ENCODE measurements at regions not wholly inside any gene's neighbourhood (a gene's known extent, or its start where the extent isn't known, plus 50 kb on each side); places are given as distances from the start of the nearest gene placed in this dataset.

- Mint-ChIP-seq H3K36me3 (ENCODE audit: low read depth) (no peaks in the 10 kb centered on the region), H3K9me3 (no peaks in the 10 kb centered on the region), H3K27me3 (ENCODE audit: low read depth) (no peaks in the 10 kb centered on the region), H3K27ac (ENCODE audit: unreplicated experiment) (no peak overlapping the region), H3K4me3 (no peak overlapping the region), H3K4me1 (peaks cover 7% of the 10 kb centered on the region)
- DNase-seq (ENCODE audit: low read depth, low spot score): no peak
- no peak for TF ChIP-seq CTCF (conservative IDR thresholded peaks at IDR 0.05)
Measured at GRCh38 chr12:91889910-91890309, 255.7 kb downstream of the BTG1 start.

- Mint-ChIP-seq H3K27me3 (ENCODE audit: low read depth) (no peaks in the 10 kb centered on the region), H3K4me1 (peaks cover 16% of the 10 kb centered on the region), H3K27ac (ENCODE audit: unreplicated experiment) (no peak overlapping the region), H3K4me3 (no peak overlapping the region), H3K9me3 (no peaks in the 10 kb centered on the region), H3K36me3 (ENCODE audit: low read depth) (no peaks in the 10 kb centered on the region)
- no peak for DNase-seq (ENCODE audit: low read depth, low spot score)
- no peak for TF ChIP-seq CTCF (conservative IDR thresholded peaks at IDR 0.05)
Measured at GRCh38 chr12:91889059-91889458, 256.6 kb downstream of the BTG1 start.

GRCh38 chr12:91887957-91888356 lies 257.7 kb downstream of the BTG1 start:
- no peak overlapping the region for H3K4me3 Mint-ChIP-seq
- DNase-seq (ENCODE audit: low read depth, low spot score): no peak
- H3K27me3 Mint-ChIP-seq (ENCODE audit: low read depth): no peaks in the 10 kb centered on the region
- no peaks in the 10 kb centered on the region for H3K9me3 Mint-ChIP-seq
- no peaks in the 10 kb centered on the region for H3K36me3 Mint-ChIP-seq (ENCODE audit: low read depth)
- TF ChIP-seq CTCF (conservative IDR thresholded peaks at IDR 0.05): no peak
- H3K4me1 Mint-ChIP-seq: peaks cover 24% of the 10 kb centered on the region
- H3K27ac Mint-ChIP-seq (ENCODE audit: unreplicated experiment): no peak overlapping the region

- Mint-ChIP-seq H3K4me1 (peaks cover 30% of the 10 kb centered on the region), H3K27me3 (ENCODE audit: low read depth) (no peaks in the 10 kb centered on the region), H3K9me3 (no peaks in the 10 kb centered on the region), H3K36me3 (ENCODE audit: low read depth) (no peaks in the 10 kb centered on the region), H3K27ac (ENCODE audit: unreplicated experiment) (no peak overlapping the region), H3K4me3 (no peak overlapping the region)
- no peak for TF ChIP-seq CTCF (conservative IDR thresholded peaks at IDR 0.05)
- no peak for DNase-seq (ENCODE audit: low read depth, low spot score)
Measured at GRCh38 chr12:91885851-91886731, 259.6 kb downstream of the BTG1 start.

GRCh38 chr12:91884230-91884629 lies 261.4 kb downstream of the BTG1 start:
- no peaks in the 10 kb centered on the region for H3K36me3 Mint-ChIP-seq (ENCODE audit: low read depth)
- H3K9me3 Mint-ChIP-seq: no peaks in the 10 kb centered on the region
- peak overlapping the region; percentile 1 for H3K4me3 Mint-ChIP-seq
- peaks cover 40% of the 10 kb centered on the region for H3K4me1 Mint-ChIP-seq
- DNase-seq (ENCODE audit: low read depth, low spot score): no peak
- H3K27me3 Mint-ChIP-seq (ENCODE audit: low read depth): no peaks in the 10 kb centered on the region
- H3K27ac Mint-ChIP-seq (ENCODE audit: unreplicated experiment): peak overlapping the region; percentile 5
- no peak for TF ChIP-seq CTCF (conservative IDR thresholded peaks at IDR 0.05)
